GM10248 (cell line): ENCODE measurements at regions not wholly inside any gene's neighbourhood (a gene's known extent, or its start where the extent isn't known, plus 50 kb on each side); places are given as distances from the start of the nearest gene placed in this dataset.

Source experiments
- CTCF ChIA-PET: fragments of 300-600 bp; sonication (Branson Sonifier 250); formaldehyde crosslinking; extraction: SDS; loops from one replicate; lab custom pipeline; 2021; ENCODE audit warnings: antibody characterized with exemption; lab: Yijun Ruan, JAX
- POLR2A ChIA-PET: fragments of 350-650 bp; sonication (Branson Sonifier 250); formaldehyde crosslinking; extraction: SDS; loops from one replicate; lab custom pipeline; 2020; ENCODE audit warnings: antibody characterized with exemption; lab: Yijun Ruan, JAX
- DNase-seq: peaks from one replicate; pipeline ENCODE4 v3.0.0; 2012; ENCODE audit errors: extremely low spot score
- TF ChIP-seq, protein P1 (sequence below): IDR thresholded peaks from 2 replicates; pipeline ENCODE4 v1.5.1; 2012; ENCODE audit warnings: mild to moderate bottlenecking, low read depth; ENCODE audit errors: extremely low read depth, missing control alignments, control extremely low read depth

DNA sequence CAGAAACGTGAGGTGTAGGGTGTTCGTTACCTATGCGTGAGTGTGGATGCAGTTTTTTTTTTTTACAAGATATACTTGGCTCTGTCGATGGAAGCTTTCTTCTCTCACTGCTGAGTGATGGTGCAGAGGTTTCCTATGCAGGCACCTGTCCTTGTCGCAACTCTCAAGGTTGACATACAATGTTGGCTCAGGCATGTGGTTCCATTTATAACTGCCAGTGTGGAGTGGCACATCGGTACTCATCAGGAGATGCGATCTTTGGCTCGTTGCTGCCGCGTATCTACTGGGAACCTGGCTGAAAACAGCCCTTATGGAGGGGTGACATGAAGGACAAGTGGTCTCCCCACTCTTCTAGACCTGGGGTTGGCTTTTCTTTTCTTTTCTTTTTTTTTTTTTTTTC, 109.0 kb downstream of the ZNF664 start:
- ChIA-PET POLR2A (no interaction called here), CTCF (no interaction called here)
- DNase-seq, result no peak
- TF ChIP-seq, protein P1, sequence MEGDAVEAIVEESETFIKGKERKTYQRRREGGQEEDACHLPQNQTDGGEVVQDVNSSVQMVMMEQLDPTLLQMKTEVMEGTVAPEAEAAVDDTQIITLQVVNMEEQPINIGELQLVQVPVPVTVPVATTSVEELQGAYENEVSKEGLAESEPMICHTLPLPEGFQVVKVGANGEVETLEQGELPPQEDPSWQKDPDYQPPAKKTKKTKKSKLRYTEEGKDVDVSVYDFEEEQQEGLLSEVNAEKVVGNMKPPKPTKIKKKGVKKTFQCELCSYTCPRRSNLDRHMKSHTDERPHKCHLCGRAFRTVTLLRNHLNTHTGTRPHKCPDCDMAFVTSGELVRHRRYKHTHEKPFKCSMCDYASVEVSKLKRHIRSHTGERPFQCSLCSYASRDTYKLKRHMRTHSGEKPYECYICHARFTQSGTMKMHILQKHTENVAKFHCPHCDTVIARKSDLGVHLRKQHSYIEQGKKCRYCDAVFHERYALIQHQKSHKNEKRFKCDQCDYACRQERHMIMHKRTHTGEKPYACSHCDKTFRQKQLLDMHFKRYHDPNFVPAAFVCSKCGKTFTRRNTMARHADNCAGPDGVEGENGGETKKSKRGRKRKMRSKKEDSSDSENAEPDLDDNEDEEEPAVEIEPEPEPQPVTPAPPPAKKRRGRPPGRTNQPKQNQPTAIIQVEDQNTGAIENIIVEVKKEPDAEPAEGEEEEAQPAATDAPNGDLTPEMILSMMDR, result no peak

DNA sequence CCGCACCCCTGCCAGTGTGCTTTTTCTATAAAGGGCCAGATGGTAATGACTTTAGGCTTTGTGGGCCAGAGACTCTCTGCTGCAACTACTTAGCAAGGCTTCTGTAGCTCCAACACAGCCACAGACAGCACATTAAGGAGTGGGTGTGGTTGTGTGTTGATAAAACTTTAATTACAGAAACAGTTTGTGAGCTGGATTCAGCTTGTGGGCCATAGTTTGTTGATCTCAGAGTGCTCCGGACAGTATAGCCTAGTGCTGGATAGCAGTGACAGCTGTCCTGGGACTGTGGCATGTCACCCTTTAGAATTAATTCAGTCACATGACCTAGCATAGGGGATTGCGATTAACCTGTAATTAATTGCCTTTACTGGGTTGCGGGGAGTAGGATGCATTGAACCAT, 109.7 kb downstream of the ZNF664 start:
- ChIA-PET POLR2A (no interaction called here), CTCF (no interaction called here)
- TF ChIP-seq, protein P1, result no peak
- DNase-seq, result no peak

DNA sequence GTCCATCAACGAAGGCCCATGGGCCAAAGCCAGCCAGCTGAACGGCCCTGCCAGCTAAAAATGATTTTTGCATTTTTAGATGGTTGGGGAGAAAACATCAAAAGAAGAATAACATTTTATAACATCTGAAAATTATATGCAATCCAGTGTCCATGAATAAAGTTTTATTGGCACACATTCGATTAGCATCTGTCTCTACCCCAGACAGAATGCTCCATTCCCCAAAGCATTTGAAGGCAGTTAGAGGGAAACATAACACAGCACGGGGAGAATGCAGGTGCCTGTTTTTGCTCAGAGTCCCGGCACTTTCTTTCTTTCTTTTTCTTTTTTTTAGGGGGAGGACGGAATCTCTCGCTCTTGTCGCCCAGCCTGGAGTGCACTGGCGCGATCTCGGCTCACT, 110.7 kb downstream of the ZNF664 start:
- ChIA-PET POLR2A (no interaction called here), CTCF (no interaction called here)
- TF ChIP-seq, protein P1, result no peak
- DNase-seq, result no peak

DNA sequence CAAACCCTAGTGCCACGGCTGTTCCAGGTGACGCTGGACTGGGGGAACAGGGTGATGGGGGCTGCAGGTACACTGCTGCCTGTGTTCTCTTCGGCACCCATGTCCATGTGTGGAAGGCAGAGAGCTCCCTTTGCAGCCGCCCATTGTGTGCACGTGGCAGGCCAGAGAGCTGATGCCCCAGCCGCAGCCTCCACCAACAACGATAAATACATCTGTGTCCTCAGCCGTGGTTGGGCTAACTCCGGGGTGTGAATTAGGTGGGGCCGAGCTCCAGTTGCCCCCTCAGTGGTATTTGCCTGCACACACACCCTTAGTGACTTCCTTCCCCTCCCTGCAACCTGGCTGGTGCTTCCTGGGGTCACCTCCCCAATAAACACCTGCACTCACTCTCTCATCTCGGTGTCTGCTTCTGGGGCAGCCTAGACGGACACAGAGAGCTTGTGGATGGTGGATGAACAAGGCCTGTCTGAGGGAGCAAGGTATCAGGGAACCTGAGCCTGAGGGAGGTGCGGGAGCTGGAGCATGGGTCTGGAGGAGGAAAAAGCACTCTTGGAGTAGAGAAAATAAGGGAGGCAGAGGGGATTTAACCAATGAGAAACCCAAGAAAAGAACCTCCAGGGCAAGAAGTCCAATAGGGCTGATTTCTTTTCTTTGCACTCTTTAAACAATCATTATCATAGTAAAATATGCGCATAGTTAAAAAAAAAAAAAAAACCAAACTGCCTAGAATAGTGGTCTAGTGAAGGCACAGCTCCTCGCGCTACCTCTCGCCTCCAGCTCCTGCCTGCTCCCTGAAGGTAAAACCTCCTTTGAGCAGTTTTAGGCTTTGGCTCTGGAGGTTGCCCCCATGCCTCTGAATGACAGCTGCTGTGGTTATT, 112.6 kb downstream of the ZNF664 start:
- ChIA-PET POLR2A (no interaction called here), CTCF (interaction anchor here (0.9 kb wide), 1 partner anchor 12 kb away, joined by 3 read pairs; no protein-coding TSS in a partner anchor)

DNA sequence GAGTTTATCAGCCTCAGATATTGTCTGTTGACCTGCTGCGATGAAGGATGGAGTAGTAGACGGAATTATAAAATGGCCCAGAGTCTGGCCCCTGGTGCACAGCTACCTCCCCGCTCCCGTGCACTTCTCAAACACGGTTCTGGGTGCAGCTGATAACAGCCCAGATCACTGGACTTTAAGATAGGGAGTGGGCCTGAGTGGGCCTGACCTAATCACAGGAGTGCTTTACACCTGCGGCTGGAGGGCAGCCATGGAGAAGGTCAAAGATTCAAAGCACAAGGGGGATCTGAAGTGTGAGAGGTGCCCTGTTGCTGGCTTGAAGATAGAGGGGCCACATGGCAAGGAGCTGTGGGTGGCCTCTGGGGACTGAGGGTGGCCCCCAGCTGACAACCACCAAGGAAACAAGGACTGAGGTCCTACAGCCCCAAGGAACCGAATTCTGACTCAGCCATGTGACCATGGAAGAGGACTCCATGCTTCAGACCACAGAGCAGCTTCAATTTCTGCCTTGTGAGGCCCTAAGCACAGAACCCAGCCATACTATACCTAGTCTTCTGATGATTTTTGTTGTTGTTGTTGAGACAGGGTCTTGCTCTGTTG, 113.4 kb downstream of the ZNF664 start:
- TF ChIP-seq, protein P1, result no peak
- CTCF ChIA-PET, result interaction anchor here (0.9 to 1.3 kb wide), 2 partner anchors 12 to 181 kb away, joined by 3 read pairs; no protein-coding TSS in a partner anchor
- DNase-seq, result no peak
- POLR2A ChIA-PET, result no interaction called here

More for the DNA sequence above, 112.6 kb downstream of the ZNF664 start:
- DNase-seq, result no peak
- TF ChIP-seq, protein P1, result no peak

DNA sequence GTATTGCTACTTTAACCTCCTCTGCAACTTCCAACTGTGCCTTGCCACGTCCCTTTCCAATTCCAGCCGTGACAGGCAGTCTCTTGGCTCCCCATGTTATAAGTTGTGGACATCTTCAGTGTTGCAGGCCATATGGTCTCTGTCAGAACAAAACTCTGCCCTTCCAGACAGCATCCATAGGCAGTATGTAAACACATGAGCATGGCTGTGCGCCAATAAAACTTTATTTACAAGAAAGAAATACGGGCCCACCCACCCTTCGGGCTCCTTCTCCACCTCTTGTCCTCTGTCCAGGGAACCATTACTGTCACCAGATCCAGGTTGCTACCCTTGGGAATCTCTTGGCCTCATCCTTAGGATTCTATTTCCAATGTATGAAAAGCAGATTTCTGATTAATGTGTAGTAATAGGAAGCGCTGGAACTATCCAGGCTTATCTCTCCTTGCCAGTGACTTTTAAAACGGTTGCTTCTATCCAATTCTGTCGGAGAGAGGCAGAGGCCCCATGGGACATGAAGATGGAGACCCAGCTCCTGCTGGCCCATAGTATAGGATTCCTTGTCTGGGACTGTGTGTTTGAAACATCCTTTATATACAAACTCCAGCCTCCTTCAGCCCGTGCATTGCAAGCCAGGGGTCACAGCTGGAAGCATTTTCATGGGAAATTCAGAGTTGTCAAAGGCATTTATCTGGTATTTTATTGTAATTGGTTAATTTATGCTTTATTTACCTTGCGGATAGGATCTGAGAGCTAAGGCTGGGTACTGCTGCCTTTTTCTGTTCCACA, 114.4 kb downstream of the ZNF664 start:
- CTCF ChIA-PET, result interaction anchor here (0.9 to 1.3 kb wide), 2 partner anchors 11 to 182 kb away, joined by 3 read pairs; no protein-coding TSS in a partner anchor
- DNase-seq, result no peak
- TF ChIP-seq, protein P1, result no peak
- POLR2A ChIA-PET, result no interaction called here
